HCT116 (cell line): ENCODE measurements at regions not wholly inside any gene's neighbourhood (a gene's known extent, or its start where the extent isn't known, plus 50 kb on each side); places are given as distances from the start of the nearest gene placed in this dataset.

Source experiments
- ATAC-seq: fragments of 200-7000 bp; cut with Tn5 transposase; 2 replicates; pipeline ENCODE4 v1.9.1; 2020; ENCODE audit warnings: mild to moderate bottlenecking, moderate library complexity
- BruUV-seq: library from RNA; stranded (reverse); fragments of 400-500 nt; replicated peaks from 2 replicates; lab custom pipeline; 2021; lab: Mats Ljungman, UMichigan
- CTCF ChIA-PET: fragments of 300-600 bp; sonication (Branson Sonifier 250); formaldehyde crosslinking; loops from one replicate; lab custom pipeline; 2021; ENCODE audit warnings: antibody characterized with exemption; lab: Charles Lee
- POLR2A ChIA-PET: fragments of 300-600, 350-600 bp; sonication (Branson Sonifier 250); formaldehyde crosslinking; loops from one replicate; lab custom pipeline; 2021; ENCODE audit warnings: antibody characterized with exemption; lab: Charles Lee
- RAD21 ChIA-PET, 2 experiments: fragments of 300-600 bp; sonication (Branson Sonifier 250); formaldehyde crosslinking; loops; one replicate each; lab custom pipeline; 2023; ENCODE audit warnings: low total read pairs in 2 of 2; ENCODE audit not compliant: uncharacterized antibody in 2 of 2, unreplicated experiment in 2 of 2, low non-redundant PET in 1 of 2; lab: Charles Lee
- DNase-seq: peaks from one replicate; pipeline ENCODE4 v3.0.0-alpha.2; 2010; ENCODE audit warnings: low read depth, low spot score
- H2AFZ ChIP-seq: fragments of 200-600 bp; shearing (Covaris generic), sonication (generic); 2 replicates; pipeline ENCODE4 v1.6.1; 2017; ENCODE audit warnings: low read depth, mixed run types, mixed read lengths, antibody characterized with exemption, low read length; ENCODE audit not compliant: poor library complexity, severe bottlenecking
- H3K27ac ChIP-seq: 2 replicates; pipeline ENCODE4 v1.5.1; 2012; ENCODE audit warnings: low read depth, low read length
- H3K27me3 ChIP-seq: fragments of 200-600 bp; sonication (generic); 2 replicates; pipeline ENCODE4 v1.6.1; 2016; ENCODE audit warnings: mixed run types, low read length, mixed read lengths; ENCODE audit not compliant: insufficient read depth
- H3K36me3 ChIP-seq, 2 experiments: fragments of 200-500 bp in 1 of 2; fragments of 200-600 bp in 1 of 2; sonication (Bioruptor generic) in 1 of 2; sonication (generic) in 1 of 2; 2 replicates each; pipeline versions ENCODE4 v1.5.1 to v1.6.1; 2014 to 2016; ENCODE audit warnings: low read length in 2 of 2, inconsistent platforms in 1 of 2, mixed read lengths in 1 of 2, mixed run types in 1 of 2; ENCODE audit not compliant: insufficient read depth in 2 of 2, control insufficient read depth in 1 of 2
- H3K4me1 ChIP-seq, 2 experiments: fragments of 200-600 bp in 1 of 2; sonication (generic) in 1 of 2; 2 replicates each; pipeline versions ENCODE4 v1.5.1 to v1.6.1; 2012 to 2017; ENCODE audit warnings: low read length in 2 of 2, inconsistent platforms in 1 of 2, mild to moderate bottlenecking in 1 of 2, mixed read lengths in 1 of 2, mixed run types in 1 of 2, moderate library complexity in 1 of 2; ENCODE audit not compliant: insufficient read depth in 2 of 2, control insufficient read depth in 1 of 2
- H3K4me2 ChIP-seq: fragments of 200-600 bp; sonication (generic); 2 replicates; pipeline ENCODE4 v1.6.1; 2017; ENCODE audit warnings: mixed run types, low read length, mixed read lengths
- H3K4me3 ChIP-seq, 2 experiments: fragments of 200-600 bp in 1 of 2; sonication (generic) in 1 of 2; replicated peaks in 1 of 2; 2 replicates each; pipeline ENCODE4 v1.5.1; 2011 to 2016; ENCODE audit warnings: low read length in 2 of 2, control low read depth in 1 of 2, low read depth in 1 of 2, mild to moderate bottlenecking in 1 of 2, mixed read lengths in 1 of 2, mixed run types in 1 of 2
- H3K79me2 ChIP-seq: fragments of 200-600 bp; sonication (generic); 2 replicates; pipeline ENCODE4 v1.6.1; 2017; ENCODE audit warnings: mild to moderate bottlenecking, mixed run types, low read length, moderate library complexity, mixed read lengths; ENCODE audit not compliant: insufficient read depth
- H3K9ac ChIP-seq: fragments of 200-600 bp; sonication (generic); 2 replicates; pipeline ENCODE4 v1.6.1; 2016; ENCODE audit warnings: low read length, mixed read lengths
- H3K9me2 ChIP-seq: fragments of 200-600 bp; sonication (generic), shearing (Covaris generic); 2 replicates; pipeline ENCODE4 v1.6.1; 2017; ENCODE audit warnings: mixed run types, mild to moderate bottlenecking, moderate library complexity; ENCODE audit not compliant: insufficient read depth
- H3K9me3 ChIP-seq, 2 experiments: fragments of 200-500 bp in 1 of 2; fragments of 200-600 bp in 1 of 2; sonication (Bioruptor generic) in 1 of 2; sonication (generic) in 1 of 2; 2 replicates each; pipeline ENCODE4 v1.6.1; 2014 to 2017; ENCODE audit warnings: low read length in 2 of 2, mixed read lengths in 2 of 2, inconsistent platforms in 1 of 2, low read depth in 1 of 2, mild to moderate bottlenecking in 1 of 2, mixed run types in 1 of 2, moderate library complexity in 1 of 2; ENCODE audit not compliant: control insufficient read depth in 1 of 2, insufficient read depth in 1 of 2
- H4K20me1 ChIP-seq: fragments of 200-600 bp; sonication (generic), shearing (Covaris generic); 2 replicates; pipeline ENCODE4 v1.6.1; 2017; ENCODE audit warnings: mixed run types, mild to moderate bottlenecking, moderate library complexity; ENCODE audit not compliant: insufficient read depth
- ATF3 ChIP-seq: IDR thresholded peaks from 2 replicates; pipeline ENCODE4 v1.6.1; 2012
- CBX3 ChIP-seq: IDR thresholded peaks from 2 replicates; pipeline ENCODE4 v1.6.1; 2012; ENCODE audit warnings: low read depth
- CEBPB ChIP-seq: IDR thresholded peaks from 2 replicates; pipeline ENCODE4 v1.6.1; 2012; ENCODE audit warnings: low read depth
- POLR2AphosphoS5 ChIP-seq: IDR thresholded peaks from 2 replicates; pipeline ENCODE4 v1.6.1; 2011; ENCODE audit warnings: mild to moderate bottlenecking, low read depth, low read length, moderate library complexity
- YY1 ChIP-seq: IDR thresholded peaks from 2 replicates; pipeline ENCODE4 v1.6.1; 2011; ENCODE audit warnings: low read length, low read depth, moderate library complexity, mild to moderate bottlenecking; ENCODE audit not compliant: insufficient replicate concordance; ENCODE audit errors: extremely low read depth
- ZNF274 ChIP-seq: fragments of 200-500 bp; sonication (Bioruptor generic); IDR thresholded peaks from 2 replicates; pipeline ENCODE4 v1.6.1; 2014; ENCODE audit warnings: mild to moderate bottlenecking, low read depth, low read length, inconsistent platforms
- intact Hi-C: fragments of 100-400 bp; cut with micrococcal nuclease; formaldehyde crosslinking; loops from 2 replicates; pipeline ENCODE4 v1.10.0; 2022
- TF ChIP-seq, protein P1 (sequence below), 3 experiments: fragments of 200-600 bp in 1 of 3; sonication (generic) in 1 of 3; IDR thresholded peaks in 2 of 3; conservative IDR thresholded peaks in 1 of 3; 2 replicates each; pipeline ENCODE4 v1.5.1; 2012 to 2017; ENCODE audit warnings: low read depth in 2 of 3, low read length in 2 of 3, antibody characterized with exemption in 1 of 3, borderline replicate concordance in 1 of 3, control low read depth in 1 of 3, mild to moderate bottlenecking in 1 of 3, mixed read lengths in 1 of 3, mixed run types in 1 of 3, moderate library complexity in 1 of 3; ENCODE audit not compliant: insufficient read depth in 1 of 3

DNA sequence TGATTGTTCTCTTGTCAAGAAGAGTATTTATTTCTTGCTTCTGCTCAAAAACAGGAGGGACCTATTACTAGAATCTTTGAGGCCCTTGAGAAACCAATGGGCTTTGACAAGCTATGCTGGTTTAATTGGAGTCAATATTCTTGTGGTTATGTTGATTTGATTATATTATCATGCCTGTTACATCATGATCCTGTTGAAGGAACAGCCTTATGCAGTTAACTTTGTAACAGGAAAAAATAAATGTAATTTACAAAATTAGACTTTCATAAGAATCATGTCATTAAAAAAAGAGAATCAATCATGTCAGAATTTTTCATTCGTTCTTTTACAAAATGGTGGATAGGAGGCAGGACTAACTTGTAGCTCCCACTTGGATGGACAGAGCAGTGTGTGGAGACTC lies 386.1 kb upstream of the DDI1 start:
- no TSS peak for BruUV-seq
- POLR2A ChIA-PET, result no interaction called here
- intact Hi-C loops, result no loop called here
- Histone ChIP-seq H3K4me1 (no peaks in the 10 kb centered on the region), H3K4me3 (no peak overlapping the region), H4K20me1 (no peaks in the 10 kb centered on the region), H2AFZ (no peak overlapping the region), H3K79me2 (no peaks in the 10 kb centered on the region), H3K27ac (no peak overlapping the region), H3K36me3 (no peaks in the 10 kb centered on the region), H3K9ac (no peak overlapping the region), H3K4me2 (no peak overlapping the region), H3K27me3 (no peaks in the 10 kb centered on the region), H3K9me3 (no peaks in the 10 kb centered on the region), H3K9me2 (no peaks in the 10 kb centered on the region; the same call in 1 of the 2 replicates)
- TF ChIP-seq ATF3 (no peak), POLR2AphosphoS5 (no peak), CEBPB (no peak), ZNF274 (no peak), CBX3 (no peak), YY1 (no peak)
- TF ChIP-seq, protein P1, sequence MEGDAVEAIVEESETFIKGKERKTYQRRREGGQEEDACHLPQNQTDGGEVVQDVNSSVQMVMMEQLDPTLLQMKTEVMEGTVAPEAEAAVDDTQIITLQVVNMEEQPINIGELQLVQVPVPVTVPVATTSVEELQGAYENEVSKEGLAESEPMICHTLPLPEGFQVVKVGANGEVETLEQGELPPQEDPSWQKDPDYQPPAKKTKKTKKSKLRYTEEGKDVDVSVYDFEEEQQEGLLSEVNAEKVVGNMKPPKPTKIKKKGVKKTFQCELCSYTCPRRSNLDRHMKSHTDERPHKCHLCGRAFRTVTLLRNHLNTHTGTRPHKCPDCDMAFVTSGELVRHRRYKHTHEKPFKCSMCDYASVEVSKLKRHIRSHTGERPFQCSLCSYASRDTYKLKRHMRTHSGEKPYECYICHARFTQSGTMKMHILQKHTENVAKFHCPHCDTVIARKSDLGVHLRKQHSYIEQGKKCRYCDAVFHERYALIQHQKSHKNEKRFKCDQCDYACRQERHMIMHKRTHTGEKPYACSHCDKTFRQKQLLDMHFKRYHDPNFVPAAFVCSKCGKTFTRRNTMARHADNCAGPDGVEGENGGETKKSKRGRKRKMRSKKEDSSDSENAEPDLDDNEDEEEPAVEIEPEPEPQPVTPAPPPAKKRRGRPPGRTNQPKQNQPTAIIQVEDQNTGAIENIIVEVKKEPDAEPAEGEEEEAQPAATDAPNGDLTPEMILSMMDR (IDR thresholded peaks at IDR 0.05 in 2 of 3, conservative IDR thresholded peaks at IDR 0.05 in 1 of 3; ENCODE audit: borderline replicate concordance in 1 of 3, insufficient read depth in 1 of 3, low read depth in 2 of 3, low read length in 2 of 3), result no peak
- CTCF ChIA-PET, result no interaction called here
- ATAC-seq (no peak), DNase-seq (no peak)
- RAD21 ChIA-PET, result no interaction called here
